LHCN-M2 (cell line): ENCODE measurements at regions not wholly inside any gene's neighbourhood (a gene's known extent, or its start where the extent isn't known, plus 50 kb on each side); places are given as distances from the start of the nearest gene placed in this dataset.
"Not testable (repeated sequence)": the region's sequence is repeated elsewhere in the genome, so short reads cannot be mapped to it uniquely, and the experiment has no call there.

Experiments
- DNase-seq: peaks from one replicate; pipeline ENCODE4 v3.0.0-alpha.2; 2012; ENCODE audit warnings: low read depth

- DNase-seq: no peak
Observed at GRCh38 chr10:20656886-20657285, 240.2 kb downstream of the NEBL start.

GRCh38 chr10:20652424-20652823, 244.7 kb downstream of the NEBL start:
- DNase-seq: not testable (repeated sequence)

DNA sequence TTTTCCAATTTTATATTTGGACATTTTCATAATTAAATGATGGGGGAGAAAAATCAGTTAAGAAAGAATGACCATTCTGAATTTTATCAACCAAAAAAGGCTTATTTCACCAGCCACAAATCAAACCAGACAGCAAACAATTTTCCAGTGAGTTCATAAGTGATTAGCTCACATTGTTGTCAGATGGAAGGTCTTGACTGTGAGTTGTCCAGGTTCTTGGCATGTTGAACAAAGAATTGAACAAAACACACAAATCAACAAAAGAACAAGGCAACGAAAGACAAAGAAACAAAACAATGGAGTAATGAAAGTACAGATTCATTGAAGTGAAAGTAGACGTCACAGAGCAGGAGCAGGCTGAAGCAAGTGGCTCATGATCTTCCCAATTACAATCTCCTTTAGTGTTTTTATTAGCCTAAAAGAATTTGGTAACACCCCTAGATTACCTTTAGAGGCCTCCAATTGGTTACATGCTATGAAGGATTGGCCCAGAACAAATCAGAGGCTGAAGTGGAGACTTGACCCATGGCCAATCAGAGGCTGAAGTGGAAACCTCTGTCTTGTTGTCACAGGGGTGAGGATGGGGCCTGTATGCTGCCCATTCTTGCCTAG, 248.7 kb downstream of the NEBL start:
- DNase-seq: no peak

DNA sequence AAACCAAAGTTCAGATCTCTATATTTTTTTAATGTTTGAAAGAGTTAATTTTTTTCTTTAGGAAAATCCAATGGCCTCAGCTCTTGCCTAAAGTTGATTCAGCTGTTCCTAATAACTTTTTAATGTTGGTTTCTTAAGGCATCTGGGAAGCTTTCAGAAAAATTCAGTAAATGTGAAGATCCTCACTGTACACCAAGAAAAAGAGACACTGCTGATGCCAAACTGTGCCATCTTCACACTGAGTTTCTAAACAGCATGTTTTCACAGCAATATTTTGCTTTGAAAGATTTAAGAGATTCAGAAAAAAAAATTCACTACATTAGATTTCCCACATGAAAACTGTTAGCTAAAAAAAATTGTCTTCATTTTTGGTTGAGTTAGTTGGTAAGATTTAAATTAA, 249.4 kb downstream of the NEBL start:
- DNase-seq: peak; percentile 37

GRCh38 chr10:20644421-20644820, 252.7 kb downstream of the NEBL start:
- no peak for DNase-seq

GRCh38 chr10:20641605-20642004, 255.5 kb downstream of the NEBL start:
- DNase-seq: no peak

GRCh38 chr10:20635570-20635969, 261.5 kb downstream of the NEBL start:
- no peak for DNase-seq

DNA sequence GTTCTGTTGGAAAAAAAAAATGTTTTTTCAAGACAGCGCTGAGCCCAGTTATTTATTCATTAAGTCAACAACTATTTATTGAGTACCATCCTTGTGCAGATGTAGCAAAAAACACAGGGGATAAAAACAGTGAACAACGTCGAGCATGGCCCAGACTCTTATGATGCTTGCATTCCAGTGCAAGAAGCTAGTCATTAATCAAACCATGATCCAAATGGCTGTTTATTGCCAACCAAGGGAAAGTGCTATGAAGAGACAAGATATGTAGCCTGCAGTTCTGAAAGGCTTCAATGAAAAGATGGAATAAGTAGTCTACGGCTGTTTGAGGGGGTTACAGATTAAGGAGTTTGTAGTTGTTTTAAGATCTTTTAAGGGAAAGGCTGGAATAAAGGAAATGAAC, 262.3 kb downstream of the NEBL start:
- DNase-seq: no peak

- no peak for DNase-seq
Observed at GRCh38 chr10:20633714-20634113, 263.4 kb downstream of the NEBL start.

DNA sequence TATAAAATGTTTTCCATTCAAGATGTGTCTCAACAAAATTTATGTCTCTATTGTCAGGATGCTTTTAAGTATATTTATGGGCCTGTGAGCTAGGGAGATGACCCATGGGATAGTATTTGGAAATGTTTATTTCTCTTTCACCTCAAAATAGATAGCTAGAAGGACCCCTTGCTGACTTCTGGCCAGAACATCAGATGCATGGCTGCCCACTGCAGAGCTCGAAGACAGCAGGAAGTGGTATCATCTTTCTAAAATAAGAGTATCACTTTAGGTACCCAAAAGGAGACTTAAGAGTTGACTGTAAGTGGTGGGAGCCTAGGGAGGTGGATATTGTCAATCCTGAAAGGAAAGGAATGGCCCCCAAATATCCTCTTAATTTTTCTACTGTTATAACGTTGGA, 264.4 kb downstream of the NEBL start:
- DNase-seq: no peak

DNA sequence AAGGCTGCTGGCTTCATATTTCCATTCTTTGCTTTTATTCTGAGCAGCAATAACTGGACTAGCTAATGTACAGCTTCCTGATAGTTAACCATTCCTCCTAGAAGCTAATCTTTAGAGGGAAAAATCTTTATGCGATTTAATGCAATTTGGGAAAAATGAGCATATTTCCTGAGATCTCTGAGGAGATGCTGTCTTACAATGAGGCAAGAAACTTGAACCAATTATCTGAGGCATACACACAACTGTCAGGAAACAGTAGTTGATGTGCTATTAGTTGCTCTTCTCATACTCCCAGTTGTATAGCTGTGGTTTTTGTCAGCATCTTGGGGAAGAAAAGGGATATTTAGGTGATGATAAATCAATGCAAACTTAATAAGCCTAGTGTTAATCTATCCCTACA, 265.9 kb downstream of the NEBL start:
- no peak for DNase-seq

DNA sequence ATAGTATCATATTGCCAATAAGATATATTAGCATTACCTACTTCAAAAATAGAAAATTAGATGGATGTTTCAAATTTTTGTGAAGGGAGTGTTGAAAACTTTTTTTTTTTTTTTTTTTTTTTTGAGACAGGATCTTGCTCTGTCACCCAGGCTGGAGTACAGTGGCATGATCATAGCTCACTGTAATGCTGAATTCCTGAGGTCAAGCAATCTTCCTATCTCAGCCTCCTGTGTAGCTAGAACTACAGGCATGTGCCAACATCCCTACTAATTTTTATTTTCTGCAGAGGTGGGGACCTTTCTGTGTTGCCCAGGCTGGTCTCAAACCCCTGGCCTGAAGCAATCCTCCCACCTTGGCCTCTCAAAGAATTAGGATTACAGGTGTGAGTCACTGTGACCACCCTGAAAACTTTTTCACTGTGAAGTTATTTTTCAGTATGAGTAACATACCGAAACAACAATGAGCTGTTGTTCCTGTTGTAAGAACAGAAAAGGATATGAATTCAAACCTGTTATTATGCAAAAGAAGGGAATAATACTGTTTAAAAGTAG, 266.9 kb downstream of the NEBL start:
- DNase-seq: no peak

DNA sequence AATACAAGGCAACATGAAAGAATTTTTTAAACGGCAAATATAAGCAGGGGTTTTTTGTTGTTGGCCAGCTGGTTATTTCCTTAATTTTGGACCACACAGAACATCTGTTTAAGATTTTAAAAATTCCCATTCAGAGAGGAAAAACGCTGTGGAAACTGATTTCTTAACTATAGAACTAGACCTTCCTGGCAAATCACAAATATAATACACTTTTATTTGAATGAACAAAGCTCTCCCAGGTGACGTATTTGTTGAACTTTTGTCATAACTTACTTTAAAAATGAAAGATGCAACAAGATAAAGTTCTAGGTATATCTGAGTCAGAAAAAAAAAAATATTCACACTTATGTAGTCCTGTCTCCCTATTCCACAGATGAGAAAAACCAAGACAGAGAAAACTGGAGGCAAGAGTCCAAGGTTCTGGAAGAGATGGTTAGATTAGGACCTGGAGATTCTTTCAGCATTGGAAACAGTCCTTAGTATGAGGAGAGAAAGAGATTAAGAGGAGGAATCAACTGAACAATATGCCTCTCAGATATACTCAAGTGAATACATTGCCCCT, 269.1 kb downstream of the NEBL start:
- DNase-seq: no peak

GRCh38 chr10:20627087-20627486, 270.0 kb downstream of the NEBL start:
- no peak for DNase-seq

DNA sequence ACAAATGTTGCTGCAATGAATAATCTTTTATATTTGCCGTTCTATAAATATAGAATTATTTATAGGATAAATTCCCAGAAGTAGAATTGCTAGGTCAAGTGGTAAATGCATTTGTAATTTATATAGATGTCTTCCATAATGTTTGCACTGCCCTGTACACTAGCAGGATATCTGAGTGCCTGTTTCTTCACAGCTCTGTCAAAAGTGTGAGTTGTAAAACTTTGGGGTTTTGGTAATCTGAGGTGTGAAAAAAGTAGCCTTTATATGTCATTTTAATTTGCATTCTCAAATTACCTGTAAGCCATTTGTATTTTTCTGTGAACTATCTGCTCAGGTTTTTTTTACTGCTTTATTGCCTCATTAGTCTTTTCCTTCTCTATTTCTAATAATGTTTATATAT, 271.2 kb downstream of the NEBL start:
- no peak for DNase-seq

DNA sequence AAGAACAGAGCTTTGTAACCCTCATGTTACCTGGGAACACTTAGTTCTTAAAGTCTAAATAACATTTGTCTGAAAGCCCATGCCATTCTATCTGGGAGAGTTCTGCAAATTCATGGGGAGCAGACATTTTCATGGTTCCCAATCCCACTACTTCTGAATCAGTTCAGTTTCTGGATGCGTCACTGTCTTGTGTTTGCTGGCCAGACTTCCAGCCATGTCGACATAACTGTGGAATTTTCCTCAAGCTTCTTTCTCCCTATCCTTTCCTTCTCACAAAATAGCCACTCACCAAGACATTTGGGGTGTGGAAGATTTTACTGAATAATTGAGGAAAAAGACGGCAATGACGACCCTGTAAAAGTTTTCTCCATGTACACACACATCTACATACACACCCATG, 272.5 kb downstream of the NEBL start:
- peak; percentile 60 for DNase-seq

DNA sequence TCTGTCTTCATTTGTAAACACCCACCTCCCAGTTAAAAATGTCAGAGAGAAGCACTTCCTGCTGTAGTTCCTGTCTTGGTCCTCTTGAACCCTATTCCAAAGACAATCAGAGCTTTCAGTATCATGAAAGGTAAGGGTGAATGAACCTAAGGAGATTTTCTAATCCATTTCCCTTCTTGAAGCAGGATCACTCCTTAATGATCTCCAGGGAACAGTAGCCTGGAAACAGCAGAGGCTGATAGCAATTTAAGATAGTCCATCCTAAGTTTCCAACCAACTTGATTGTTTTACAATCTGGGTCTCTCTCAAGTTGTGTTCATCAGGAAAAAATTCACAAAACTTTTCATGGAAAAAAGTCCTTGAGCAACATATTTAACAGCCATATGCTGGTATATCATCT, 273.6 kb downstream of the NEBL start:
- no peak for DNase-seq

GRCh38 chr10:20622531-20623211, 274.4 kb downstream of the NEBL start:
- peak; percentile 74 for DNase-seq

GRCh38 chr10:20620981-20621380, 276.1 kb downstream of the NEBL start:
- DNase-seq: no peak

DNA sequence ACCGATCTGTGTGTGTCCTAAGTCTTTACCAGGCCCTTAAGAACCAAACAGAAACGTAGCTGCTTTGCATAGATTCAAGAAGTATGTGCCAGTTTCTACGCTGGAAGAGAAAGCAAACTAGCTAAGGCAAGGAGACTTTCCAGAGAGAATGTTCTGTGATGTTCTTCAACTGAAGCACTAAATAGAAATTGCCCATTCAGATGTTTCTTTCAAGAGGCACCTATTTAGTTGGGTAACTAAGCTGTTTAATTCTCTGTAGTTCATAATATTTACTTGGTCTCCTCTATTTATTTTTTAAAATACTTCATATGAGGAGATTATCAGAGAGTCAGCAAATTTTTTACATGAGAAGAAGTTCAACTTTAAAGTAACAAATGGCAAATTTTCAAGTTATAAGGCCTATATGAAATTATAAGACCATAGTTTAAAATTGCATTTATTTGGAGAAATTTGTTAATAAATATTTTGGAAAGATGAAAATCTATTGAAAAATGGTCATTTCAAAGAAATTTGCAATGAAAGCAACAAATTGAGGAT, 279.0 kb downstream of the NEBL start:
- DNase-seq: no peak

DNA sequence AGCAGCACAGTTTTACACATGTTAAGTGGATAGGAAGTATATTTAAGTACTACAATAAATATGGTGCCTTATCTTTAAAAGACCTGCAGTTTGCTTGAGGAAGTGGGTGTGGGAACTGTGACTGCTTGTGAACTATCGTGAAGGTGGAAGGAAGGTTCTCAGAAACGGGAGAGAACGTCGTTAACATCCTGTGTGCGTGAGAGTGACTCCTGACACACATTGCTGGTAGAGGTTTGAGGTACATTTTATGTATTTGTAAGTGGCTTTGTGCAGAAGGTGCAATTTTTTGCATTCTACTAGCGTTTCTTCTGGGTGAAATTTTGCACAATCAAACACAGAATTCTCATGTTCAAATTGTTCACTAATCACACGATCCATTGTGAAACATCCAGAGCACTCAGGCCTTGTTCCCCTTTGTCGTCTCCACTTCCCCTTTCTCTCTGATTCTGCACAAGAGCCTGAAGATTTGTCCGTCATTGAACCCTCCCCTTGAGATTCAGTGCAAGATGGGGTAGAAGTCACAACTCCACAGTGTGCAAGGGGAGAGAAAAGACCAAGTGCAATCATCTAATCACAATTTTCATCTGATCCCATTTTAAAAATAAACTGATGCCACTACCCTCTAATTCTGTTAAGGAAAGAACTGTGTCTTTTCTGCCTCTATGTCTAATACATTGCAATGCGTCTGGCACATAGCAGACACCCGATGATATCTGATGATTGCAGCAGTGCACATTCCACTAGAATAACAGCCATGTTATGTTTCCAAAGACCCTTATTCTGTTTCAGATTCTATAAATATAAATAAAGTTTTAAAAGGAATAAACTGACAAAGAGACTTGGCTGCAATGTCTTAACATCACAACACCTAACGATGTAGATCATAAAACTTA, 279.9 kb downstream of the NEBL start:
- no peak for DNase-seq
